Panc1 (cell line): ENCODE measurements at regions not wholly inside any gene's neighbourhood (a gene's known extent, or its start where the extent isn't known, plus 50 kb on each side); places are given as distances from the start of the nearest gene placed in this dataset.

Source experiments
- ATAC-seq: fragments of 200-7000 bp; cut with Tn5 transposase; 2 replicates; pipeline ENCODE4 v1.9.1; 2020; ENCODE audit warnings: mild to moderate bottlenecking, moderate library complexity
- BruUV-seq: library from RNA; stranded (reverse); fragments of 400-500 nt; replicated peaks from 2 replicates; lab custom pipeline; 2021; lab: Mats Ljungman, UMichigan
- CTCF ChIA-PET: fragments of 300-600 bp; sonication (Branson Sonifier 250); formaldehyde crosslinking; loops from one replicate; lab custom pipeline; 2022; ENCODE audit warnings: antibody characterized with exemption; lab: Charles Lee
- POLR2A ChIA-PET: fragments of 300-600 bp; sonication (Branson Sonifier 250); formaldehyde crosslinking; loops from one replicate; lab custom pipeline; 2022; ENCODE audit warnings: antibody characterized with exemption; lab: Charles Lee
- DNase-seq: peaks from one replicate; pipeline ENCODE4 v3.0.0-alpha.2; 2010; ENCODE audit warnings: low read depth, low spot score
- H3K27ac ChIP-seq: 2 replicates; pipeline ENCODE4 v1.5.1; 2011; ENCODE audit warnings: mild to moderate bottlenecking, low read length, inconsistent platforms
- H3K27me3 ChIP-seq: fragments of 200-500 bp; sonication (Bioruptor generic); 2 replicates; pipeline ENCODE4 v1.6.0; 2014; ENCODE audit warnings: low read length, inconsistent platforms; ENCODE audit not compliant: control insufficient read depth, insufficient read depth
- H3K36me3 ChIP-seq: fragments of 200-500 bp; sonication (Bioruptor generic); 2 replicates; pipeline ENCODE4 v1.5.1; 2014; ENCODE audit warnings: inconsistent platforms, mild to moderate bottlenecking, low read length, moderate library complexity; ENCODE audit not compliant: control insufficient read depth, insufficient read depth
- H3K4me1 ChIP-seq: 2 replicates; pipeline ENCODE4 v1.5.1; 2011; ENCODE audit warnings: inconsistent platforms, mild to moderate bottlenecking, low read length, moderate library complexity; ENCODE audit not compliant: control insufficient read depth, insufficient read depth
- H3K4me3 ChIP-seq, 2 experiments: 2 replicates each; pipeline ENCODE4 v1.5.1; 2011 to 2012; ENCODE audit warnings: low read depth in 2 of 2, low read length in 2 of 2, mild to moderate bottlenecking in 2 of 2, inconsistent platforms in 1 of 2, moderate library complexity in 1 of 2
- H3K9me3 ChIP-seq: fragments of 200-500 bp; sonication (Bioruptor generic); 2 replicates; pipeline ENCODE4 v1.5.1; 2014; ENCODE audit warnings: low read depth, mild to moderate bottlenecking, inconsistent platforms, low read length, moderate library complexity; ENCODE audit not compliant: control insufficient read depth, insufficient read depth
- POLR2AphosphoS5 ChIP-seq: IDR thresholded peaks from 2 replicates; pipeline ENCODE4 v1.6.1; 2012; ENCODE audit warnings: mild to moderate bottlenecking, low read depth, low read length, moderate library complexity
- REST ChIP-seq, 2 experiments: IDR thresholded peaks; 2 replicates each; pipeline ENCODE4 v1.6.1; 2011 to 2012; ENCODE audit warnings: low read depth in 2 of 2, control low read depth in 1 of 2, low read length in 1 of 2, mild to moderate bottlenecking in 1 of 2, moderate library complexity in 1 of 2; ENCODE audit not compliant: insufficient read depth in 1 of 2
- SIN3A ChIP-seq: IDR thresholded peaks from 2 replicates; pipeline ENCODE4 v1.6.1; 2012; ENCODE audit warnings: low read depth, mild to moderate bottlenecking, low read length, moderate library complexity, borderline replicate concordance; ENCODE audit not compliant: insufficient read depth
- TCF7L2 ChIP-seq: IDR thresholded peaks from 2 replicates; pipeline ENCODE4 v1.6.1; 2011; ENCODE audit warnings: mild to moderate bottlenecking, low read depth, low read length, inconsistent platforms
- in situ Hi-C: cut with HindIII; loops from 2 replicates; pipeline ENCODE4 v1.10.0; 2016; ENCODE audit warnings: low sequenced_read_pairs, low pct_unique_long_range_greater_than_20kb
- intact Hi-C: fragments of 100-400 bp; cut with micrococcal nuclease; formaldehyde crosslinking; loops from one replicate; pipeline ENCODE4 v1.10.0; 2022; ENCODE audit not compliant: unreplicated experiment
- TF ChIP-seq, protein P1 (sequence below): fragments of 450-650 bp; IDR thresholded peaks from 2 replicates; pipeline ENCODE4 v1.5.1; 2017; ENCODE audit warnings: mild to moderate bottlenecking

DNA sequence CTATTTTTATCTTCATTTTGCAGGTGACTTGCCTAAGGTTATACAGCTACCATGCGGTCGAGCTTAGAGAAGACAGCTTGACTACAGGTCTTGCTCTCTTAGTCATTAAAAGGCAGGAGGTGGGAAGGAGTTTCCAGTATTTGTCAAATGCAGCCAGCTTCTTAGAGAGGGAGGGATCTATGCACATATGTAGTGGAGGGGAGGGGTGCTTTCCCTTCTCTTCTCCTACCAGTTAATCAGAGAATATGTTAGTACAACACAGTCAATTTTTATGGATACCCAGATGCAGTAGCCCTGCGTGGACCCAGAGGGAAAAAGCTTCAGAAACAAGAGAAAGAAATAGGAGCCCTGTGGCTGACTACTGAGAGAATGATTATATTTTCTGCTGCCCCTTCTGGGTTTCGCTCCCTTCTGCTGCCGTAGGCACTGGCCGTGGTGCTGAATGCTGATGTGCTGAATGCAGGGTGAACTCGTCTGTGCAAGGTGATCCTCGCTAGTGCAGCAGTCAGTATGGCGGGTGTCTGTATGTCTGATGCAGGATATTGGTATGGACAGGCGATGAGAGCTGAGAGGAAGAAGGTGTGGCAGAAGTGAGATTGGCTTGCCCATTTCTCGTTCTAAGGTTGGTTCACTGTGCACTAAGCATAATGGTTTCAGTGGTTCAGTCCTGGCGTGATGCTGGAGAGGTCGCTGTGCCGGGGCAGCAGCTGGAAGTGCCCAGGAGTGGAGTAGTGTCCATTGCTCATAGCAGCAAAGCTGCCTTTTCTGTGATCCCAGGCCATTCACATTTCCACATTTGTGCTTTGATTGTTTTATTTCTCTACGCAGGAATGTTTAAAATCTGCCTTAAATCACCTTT lies 189.2 kb upstream of the PODXL start:
- no peak for TF ChIP-seq TCF7L2
- TF ChIP-seq REST (IDR thresholded peaks at IDR 0.05; ENCODE audit: insufficient read depth in 1 of 2, low read depth in 2 of 2, low read length in 1 of 2) = peak; percentile 88 to 93
- ChIA-PET POLR2A (no interaction called here), CTCF (no interaction called here)
- no peak overlapping the region for H3K27ac ChIP-seq
- BruUV-seq = no TSS peak
- DNase-seq (no peak), ATAC-seq (no peak)
- no peak overlapping the region for H3K4me3 ChIP-seq
- H3K4me1 ChIP-seq = no peaks in the 10 kb centered on the region
- no peaks in the 10 kb centered on the region for H3K9me3 ChIP-seq
- no peaks in the 10 kb centered on the region; the same call in 1 of the 2 replicates for H3K27me3 ChIP-seq
- in situ Hi-C loops (no loop called here), intact Hi-C loops (no loop called here)
- H3K36me3 ChIP-seq = no peaks in the 10 kb centered on the region

GRCh38 chr7:131741446-131741845 lies 185.0 kb upstream of the PODXL start:
- no peaks in the 10 kb centered on the region for H3K9me3 ChIP-seq
- H3K4me1 ChIP-seq = no peaks in the 10 kb centered on the region
- H3K4me3 ChIP-seq = no peak overlapping the region
- no peak for DNase-seq
- H3K27ac ChIP-seq = no peak overlapping the region
- H3K27me3 ChIP-seq = no peaks in the 10 kb centered on the region
- TF ChIP-seq REST (IDR thresholded peaks at IDR 0.05; ENCODE audit: insufficient read depth in 1 of 2, low read depth in 2 of 2, low read length in 1 of 2) (no peak), SIN3A (no peak), POLR2AphosphoS5 (no peak), TCF7L2 (no peak)
- TF ChIP-seq, protein P1, sequence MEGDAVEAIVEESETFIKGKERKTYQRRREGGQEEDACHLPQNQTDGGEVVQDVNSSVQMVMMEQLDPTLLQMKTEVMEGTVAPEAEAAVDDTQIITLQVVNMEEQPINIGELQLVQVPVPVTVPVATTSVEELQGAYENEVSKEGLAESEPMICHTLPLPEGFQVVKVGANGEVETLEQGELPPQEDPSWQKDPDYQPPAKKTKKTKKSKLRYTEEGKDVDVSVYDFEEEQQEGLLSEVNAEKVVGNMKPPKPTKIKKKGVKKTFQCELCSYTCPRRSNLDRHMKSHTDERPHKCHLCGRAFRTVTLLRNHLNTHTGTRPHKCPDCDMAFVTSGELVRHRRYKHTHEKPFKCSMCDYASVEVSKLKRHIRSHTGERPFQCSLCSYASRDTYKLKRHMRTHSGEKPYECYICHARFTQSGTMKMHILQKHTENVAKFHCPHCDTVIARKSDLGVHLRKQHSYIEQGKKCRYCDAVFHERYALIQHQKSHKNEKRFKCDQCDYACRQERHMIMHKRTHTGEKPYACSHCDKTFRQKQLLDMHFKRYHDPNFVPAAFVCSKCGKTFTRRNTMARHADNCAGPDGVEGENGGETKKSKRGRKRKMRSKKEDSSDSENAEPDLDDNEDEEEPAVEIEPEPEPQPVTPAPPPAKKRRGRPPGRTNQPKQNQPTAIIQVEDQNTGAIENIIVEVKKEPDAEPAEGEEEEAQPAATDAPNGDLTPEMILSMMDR = no peak
- POLR2A ChIA-PET = no interaction called here
- intact Hi-C loops (no loop called here), in situ Hi-C loops (no loop called here)
- BruUV-seq = no TSS peak
- CTCF ChIA-PET = interaction anchor here (0.6 kb wide), 1 partner anchor 12 kb away, joined by 4 read pairs; no protein-coding TSS in a partner anchor
- no peak for ATAC-seq
- no peaks in the 10 kb centered on the region for H3K36me3 ChIP-seq
